ENCODE measurements at regions not wholly inside any gene's neighbourhood (a gene's known extent, or its start where the extent isn't known, plus 50 kb on each side); places are given as distances from the start of the nearest gene placed in this dataset.

GRCh38 chr4:126907389-126907788 is 725.4 kb upstream of the INTU start (continued):
- no peak for TF ChIP-seq MYPOP (CRISPR knock-in tag; IDR thresholded peaks at IDR 0.05)
- TF ChIP-seq ZFP37 (CRISPR knock-in tag; IDR thresholded peaks at IDR 0.05; ENCODE audit: borderline replicate concordance) = no peak

GRCh38 chr4:126916049-126916625 is 716.6 kb upstream of the INTU start:
- no peak overlapping the region for H3K27ac ChIP-seq (ENCODE audit: extremely low read length, insufficient read depth, low read length)
- no TSS peak for BruUV-seq (replicated peaks)
- ATAC-seq = no peak
- FAIRE-seq = no peak
- H3K79me2 ChIP-seq (ENCODE audit: insufficient read depth, low read length) = no peaks in the 10 kb centered on the region
- TF ChIP-seq JUND (CRISPR knock-in tag; IDR thresholded peaks at IDR 0.05) (no peak), ZMYM2 (CRISPR knock-in tag; IDR thresholded peaks at IDR 0.05) (no peak), ZNF276 (CRISPR knock-in tag; IDR thresholded peaks at IDR 0.05; ENCODE audit: low read depth) (no peak), GMEB2 (CRISPR knock-in tag; IDR thresholded peaks at IDR 0.05; ENCODE audit: low read depth) (no peak), ZNF703 (CRISPR knock-in tag; IDR thresholded peaks at IDR 0.05; ENCODE audit: borderline replicate concordance) (no peak)
- WGBS (ENCODE audit: low lambda C conversion rate) = 2% methylated on average over 3 of the region's 3 CpGs
- no peak overlapping the region for H3K9ac ChIP-seq (ENCODE audit: insufficient read depth, low read depth, low read length)
- DNase-seq (ENCODE audit: low spot score) = no peak
- ChIA-PET POLR2A (no interaction called here), CTCF (ENCODE audit: low intra/inter-chr PET ratio, low total read pairs) (no interaction called here)
- H3K4me2 ChIP-seq (ENCODE audit: low read depth, low read length) = no peak overlapping the region
- H3K9me3 ChIP-seq (ENCODE audit: low read length) = peaks cover 10% of the 10 kb centered on the region
- no peaks in the 10 kb centered on the region for H4K20me1 ChIP-seq (ENCODE audit: insufficient read depth, low read length)
- H3K36me3 ChIP-seq (replicated peaks in 1 of 2; ENCODE audit: control insufficient read depth in 1 of 2, insufficient read depth in 2 of 2, low read length in 2 of 2) = no peaks in the 10 kb centered on the region
- H2AFZ ChIP-seq (ENCODE audit: low read length) = no peak overlapping the region
- H3K27me3 ChIP-seq (ENCODE audit: control insufficient read depth in 1 of 2, insufficient read depth in 2 of 2, low read length in 2 of 2) = no peaks in the 10 kb centered on the region
- in situ Hi-C loops (cut with HindIII; ENCODE audit: extremely low pct_ligation_motif_present, low pct_unique_long_range_greater_than_20kb) (no loop called here), intact Hi-C loops (cut with micrococcal nuclease; ENCODE audit: unreplicated experiment) (no loop called here)
- no peaks in the 10 kb centered on the region for H3K4me1 ChIP-seq (ENCODE audit: insufficient read depth, low read length)
- H3K4me3 ChIP-seq (replicated peaks in 1 of 3; ENCODE audit: insufficient read depth in 1 of 3, low read depth in 2 of 3, low read length in 3 of 3) = no peak overlapping the region
